Subcutaneous abdominal adipose tissue (tissue), 5 donors: ENCODE measurements at regions not wholly inside any gene's neighbourhood (a gene's known extent, or its start where the extent isn't known, plus 50 kb on each side); places are given as distances from the start of the nearest gene placed in this dataset.

Experiments
- H3K27ac ChIP-seq: one replicate; pipeline ENCODE4 v1.7.0; 2013; ENCODE audit warnings: low read depth, mild to moderate bottlenecking, inconsistent platforms, low read length, moderate library complexity
- H3K27me3 ChIP-seq, 5 donors: one replicate each; pipeline ENCODE4 v1.7.0; 2013; ENCODE audit warnings: low read length in 5 of 5, inconsistent platforms in 1 of 5; ENCODE audit not compliant: control insufficient read depth in 5 of 5, insufficient read depth in 4 of 5
- H3K36me3 ChIP-seq, 5 donors: one replicate each; pipeline ENCODE4 v1.7.0; 2013; ENCODE audit warnings: low read length in 5 of 5; ENCODE audit not compliant: control insufficient read depth in 5 of 5, insufficient read depth in 5 of 5
- H3K4me1 ChIP-seq, 5 donors: one replicate each; pipeline ENCODE4 v1.7.0; 2013; ENCODE audit warnings: low read length in 5 of 5, mild to moderate bottlenecking in 3 of 5, moderate library complexity in 1 of 5; ENCODE audit not compliant: control insufficient read depth in 5 of 5, insufficient read depth in 5 of 5
- H3K4me3 ChIP-seq, 5 donors: one replicate each; pipeline ENCODE4 v1.7.0; 2013; ENCODE audit warnings: low read length in 5 of 5, low read depth in 1 of 5
- H3K9ac ChIP-seq, 5 donors: one replicate each; pipeline ENCODE4 v1.7.0; 2013; ENCODE audit warnings: low read length in 5 of 5, mild to moderate bottlenecking in 4 of 5, moderate library complexity in 3 of 5
- H3K9me3 ChIP-seq, 5 donors: one replicate each; pipeline ENCODE4 v1.7.0; 2013; ENCODE audit warnings: low read length in 5 of 5; ENCODE audit not compliant: control insufficient read depth in 5 of 5
- donor health status: healthy.
- donor health status: healthy.
- donor health status: healthy.
- donor health status: healthy.
- donor health status: healthy.

DNA sequence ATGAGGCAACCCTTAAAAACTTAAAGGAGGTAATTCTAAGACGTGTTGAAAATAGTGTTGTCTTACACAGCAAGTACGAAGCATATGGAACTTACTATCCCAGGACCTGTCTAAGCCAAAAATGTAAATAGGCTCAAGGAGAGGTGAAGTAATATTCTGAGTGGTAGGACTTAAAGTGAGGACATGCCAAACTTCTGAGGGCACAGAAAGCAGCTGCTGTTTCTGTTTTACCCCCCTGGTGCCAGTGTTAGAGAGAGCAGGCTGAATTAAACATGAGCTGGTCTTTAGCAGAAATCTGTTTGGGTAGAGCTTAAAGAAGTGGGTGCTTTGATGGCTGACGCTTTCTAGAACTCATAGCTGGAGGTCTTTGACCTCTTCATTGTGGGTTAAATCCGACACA, 149.7 kb upstream of the NPHP3 start:
- no peak overlapping the region for H3K4me3 ChIP-seq
- H3K27me3 ChIP-seq: no peaks in the 10 kb centered on the region
- H3K36me3 ChIP-seq: no peaks in the 10 kb centered on the region
- H3K9me3 ChIP-seq: no peaks in the 10 kb centered on the region
- no peak overlapping the region for H3K9ac ChIP-seq
- no peak overlapping the region for H3K27ac ChIP-seq
- peaks cover 0 to 4% (median 0%) of the 10 kb centered on the region in 5 donors for H3K4me1 ChIP-seq

DNA sequence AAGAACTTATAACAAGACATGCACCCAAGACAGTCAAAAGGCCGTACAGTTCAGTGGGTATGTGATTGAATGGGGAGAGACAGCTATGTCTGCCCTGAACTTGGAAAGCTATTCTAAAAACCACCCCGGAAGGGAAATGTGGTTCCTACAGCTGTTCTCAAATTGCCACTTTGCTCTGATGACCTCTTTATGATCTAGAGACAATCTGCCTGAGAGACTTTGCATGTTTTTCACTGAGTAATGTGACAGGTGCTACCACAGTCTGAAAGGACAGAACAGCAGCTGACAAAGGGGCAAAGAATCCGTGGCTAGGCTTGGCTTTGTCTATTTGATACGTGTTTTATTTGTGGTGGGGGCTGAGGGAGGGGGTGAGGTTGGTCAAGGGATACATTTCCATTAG, 148.3 kb upstream of the NPHP3 start:
- no peaks in the 10 kb centered on the region for H3K9me3 ChIP-seq
- no peak overlapping the region for H3K9ac ChIP-seq
- no peak overlapping the region for H3K27ac ChIP-seq
- peaks cover 0 to 4% (median 0%) of the 10 kb centered on the region in 5 donors for H3K4me1 ChIP-seq
- H3K4me3 ChIP-seq: no peak overlapping the region
- H3K36me3 ChIP-seq: no peaks in the 10 kb centered on the region
- no peaks in the 10 kb centered on the region for H3K27me3 ChIP-seq

DNA sequence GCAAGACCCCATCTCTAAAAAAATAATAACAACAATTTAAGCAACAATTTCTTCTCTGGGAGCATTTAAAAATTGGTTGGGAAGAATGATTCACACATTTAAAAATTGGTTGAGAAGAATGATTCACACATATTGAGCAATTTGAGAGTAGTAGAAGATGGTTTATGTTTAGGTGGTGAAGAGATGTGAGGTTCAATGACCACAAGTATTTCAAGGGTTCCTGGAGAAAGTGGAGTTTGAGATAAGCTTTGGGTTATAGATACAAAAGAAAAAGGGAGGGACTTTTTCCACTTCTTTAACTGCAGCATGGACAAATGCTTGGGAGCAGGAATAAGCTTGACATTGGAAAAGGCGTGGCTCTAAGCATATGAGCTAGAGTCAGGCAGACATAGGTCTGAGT, 145.7 kb upstream of the NPHP3 start:
- Histone ChIP-seq H3K27me3 (no peaks in the 10 kb centered on the region), H3K4me1 (peaks cover 0 to 4% (median 0%) of the 10 kb centered on the region in 5 donors), H3K27ac (no peak overlapping the region), H3K9ac (no peak overlapping the region), H3K9me3 (peaks cover 0 to 2% (median 0%) of the 10 kb centered on the region in 5 donors), H3K4me3 (no peak overlapping the region), H3K36me3 (no peaks in the 10 kb centered on the region)

DNA sequence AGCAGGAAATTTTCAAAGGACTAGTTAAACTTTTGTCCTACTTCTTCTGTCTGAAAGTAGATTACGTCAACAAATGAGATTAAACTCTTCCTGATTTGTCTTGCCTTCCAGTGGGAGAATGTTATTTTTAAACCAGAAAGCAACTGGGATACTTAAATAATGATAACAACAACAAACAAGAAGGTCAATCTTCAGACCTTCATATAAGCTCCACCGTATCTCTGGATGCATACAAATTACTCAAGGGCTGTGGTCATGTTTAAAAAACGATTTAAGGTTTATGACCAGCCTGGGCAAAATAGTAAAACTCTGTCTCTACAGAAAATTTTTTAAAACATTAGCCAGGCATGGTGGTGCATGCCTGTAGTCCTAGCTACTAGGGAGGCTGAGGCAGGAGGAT, 145.3 kb upstream of the NPHP3 start:
- no peaks in the 10 kb centered on the region for H3K36me3 ChIP-seq
- no peak overlapping the region for H3K4me3 ChIP-seq
- H3K27me3 ChIP-seq: no peaks in the 10 kb centered on the region
- peaks cover 0 to 2% (median 0%) of the 10 kb centered on the region in 5 donors for H3K9me3 ChIP-seq
- no peak overlapping the region for H3K27ac ChIP-seq
- H3K9ac ChIP-seq: no peak overlapping the region
- H3K4me1 ChIP-seq: peaks cover 0 to 4% (median 0%) of the 10 kb centered on the region in 5 donors

DNA sequence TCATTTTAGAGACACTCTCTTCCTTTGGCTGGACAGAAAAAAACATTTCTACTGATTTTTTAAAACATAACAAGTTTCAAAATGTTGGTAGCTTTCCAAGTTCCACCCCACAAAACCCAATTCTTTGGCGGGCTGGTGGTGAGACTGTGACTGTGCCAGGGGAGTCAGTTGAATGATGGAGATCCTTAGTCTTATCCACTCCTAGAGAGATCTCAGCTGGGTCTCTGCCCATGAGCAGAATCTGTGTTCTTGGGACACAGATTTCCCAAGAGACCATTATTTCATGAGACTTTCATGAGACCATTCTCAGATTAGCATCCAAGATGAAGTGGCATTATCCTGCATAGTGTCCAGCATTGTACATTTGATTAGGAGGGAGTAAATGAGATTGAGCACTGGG, 135.1 kb upstream of the NPHP3 start:
- no peaks in the 10 kb centered on the region for H3K4me1 ChIP-seq
- H3K27ac ChIP-seq: no peak overlapping the region
- H3K36me3 ChIP-seq: no peaks in the 10 kb centered on the region
- no peak overlapping the region for H3K9ac ChIP-seq
- peaks cover 0 to 3% (median 0%) of the 10 kb centered on the region in 5 donors for H3K9me3 ChIP-seq
- H3K4me3 ChIP-seq: no peak overlapping the region
- no peaks in the 10 kb centered on the region for H3K27me3 ChIP-seq

DNA sequence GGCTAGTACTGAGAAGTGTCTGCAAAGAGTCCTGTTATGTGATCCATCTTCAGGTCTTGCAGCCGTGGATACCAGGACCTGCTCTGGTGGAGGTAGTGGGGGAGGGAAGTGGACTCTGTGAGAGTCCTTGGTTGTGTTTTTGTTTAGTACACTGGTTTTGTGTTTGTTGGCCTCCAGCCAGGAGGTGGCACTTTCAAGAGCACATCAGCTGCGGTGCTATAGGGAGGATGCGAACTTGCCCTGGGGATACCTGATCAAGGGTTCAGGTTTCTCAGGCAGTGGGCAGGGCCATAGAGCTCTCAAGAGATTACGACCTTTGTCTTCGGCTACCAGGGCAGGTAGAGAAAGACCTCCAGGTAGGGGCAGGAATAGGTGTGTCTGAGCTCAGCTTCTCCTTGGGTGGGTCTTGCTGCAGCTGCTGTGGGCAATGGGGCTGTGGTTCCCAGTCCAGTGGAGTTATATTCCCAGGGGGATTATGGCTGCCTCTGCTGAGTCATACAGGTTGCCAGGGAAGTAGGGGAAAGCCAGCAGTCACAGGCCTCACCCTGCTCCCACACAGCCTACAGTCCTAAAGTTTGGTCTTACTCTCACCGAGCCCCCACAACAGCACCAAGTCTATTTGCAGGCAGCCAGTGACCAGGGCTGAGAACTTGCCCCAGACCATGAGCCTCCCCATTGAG, 132.8 kb upstream of the NPHP3 start:
- no peaks in the 10 kb centered on the region for H3K36me3 ChIP-seq
- H3K9me3 ChIP-seq: peaks cover 0 to 5% (median 0%) of the 10 kb centered on the region in 5 donors

DNA sequence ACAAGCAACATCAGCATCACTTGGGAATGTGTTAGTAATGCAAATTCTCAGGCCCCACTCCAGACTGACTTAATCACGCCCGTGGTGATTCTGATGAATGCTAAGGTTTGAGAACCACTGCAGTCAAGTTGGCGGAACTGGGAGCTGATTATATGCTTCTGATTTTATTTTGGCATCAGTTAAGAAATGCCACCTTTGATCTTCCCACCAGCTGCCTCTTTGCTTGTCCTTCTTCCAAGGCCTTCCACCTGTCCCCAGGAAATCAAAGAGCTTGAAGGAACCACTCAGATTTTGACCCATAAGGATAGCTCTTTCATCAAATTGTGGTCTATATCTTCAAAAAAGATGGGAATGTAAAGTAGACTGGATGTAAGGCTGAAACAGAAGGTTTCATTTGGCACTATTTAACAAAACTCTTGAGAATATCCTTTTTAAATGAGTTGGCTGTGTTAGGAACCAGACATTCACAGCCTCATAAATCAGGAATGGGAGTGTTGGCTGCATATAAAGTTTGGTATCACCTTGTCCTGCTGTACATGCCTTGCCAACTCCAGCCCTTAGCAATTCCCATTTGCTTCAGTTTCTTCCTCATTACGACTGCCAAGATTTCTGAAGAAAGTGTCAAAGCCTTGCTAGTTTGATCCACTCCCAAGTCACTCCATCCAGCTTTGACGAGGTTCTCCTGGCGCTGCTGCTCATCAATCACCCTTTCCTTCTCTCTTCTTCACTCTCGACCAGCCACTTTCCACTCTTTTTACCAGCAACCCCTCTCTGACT, 125.8 kb upstream of the NPHP3 start:
- Histone ChIP-seq H3K4me3 (no peak overlapping the region), H3K9me3 (peaks cover 0 to 5% (median 0%) of the 10 kb centered on the region in 5 donors), H3K36me3 (no peaks in the 10 kb centered on the region), H3K27me3 (no peaks in the 10 kb centered on the region), H3K4me1 (no peaks in the 10 kb centered on the region), H3K27ac (no peak overlapping the region), H3K9ac (no peak overlapping the region)

More for the DNA sequence above, 132.8 kb upstream of the NPHP3 start:
- H3K27ac ChIP-seq: no peak overlapping the region
- no peaks in the 10 kb centered on the region for H3K27me3 ChIP-seq
- H3K4me3 ChIP-seq: no peak overlapping the region
- H3K9ac ChIP-seq: no peak overlapping the region
- no peaks in the 10 kb centered on the region for H3K4me1 ChIP-seq

DNA sequence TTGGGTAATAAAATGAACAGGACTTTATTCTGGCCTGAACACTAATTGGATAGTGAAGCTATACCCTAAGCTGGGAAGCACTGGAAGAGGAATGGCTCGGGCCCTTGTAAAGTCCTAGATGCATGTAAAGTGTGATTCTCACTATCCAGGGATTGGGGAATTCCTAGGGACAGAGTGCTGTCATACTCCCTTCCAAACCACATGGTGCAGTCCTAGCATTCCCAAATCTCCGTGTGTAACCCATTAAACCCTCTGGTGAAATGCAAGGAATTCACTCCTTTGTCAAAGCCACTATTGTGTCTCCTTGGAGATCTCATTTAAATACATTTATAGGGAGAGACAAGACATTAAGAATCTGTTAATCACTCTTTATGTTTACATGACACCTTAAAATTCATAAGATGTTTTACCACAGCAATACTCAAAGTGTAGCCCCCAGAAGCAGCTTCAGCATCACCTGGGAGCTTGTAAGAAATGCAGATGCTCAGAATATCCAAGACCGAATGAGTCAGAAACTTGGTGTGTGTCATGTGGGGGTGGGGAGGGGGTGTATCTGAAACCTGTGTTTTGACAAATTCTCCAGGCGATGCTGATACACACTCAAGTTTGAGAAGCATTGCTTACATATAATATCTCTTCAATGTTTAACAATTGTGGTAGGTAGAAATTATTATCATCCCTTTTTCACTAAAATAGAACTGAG, 121.8 kb upstream of the NPHP3 start:
- H3K36me3 ChIP-seq: no peaks in the 10 kb centered on the region
- no peaks in the 10 kb centered on the region for H3K9me3 ChIP-seq
- no peak overlapping the region for H3K4me3 ChIP-seq
- no peak overlapping the region for H3K9ac ChIP-seq
- H3K27me3 ChIP-seq: no peaks in the 10 kb centered on the region
- no peaks in the 10 kb centered on the region for H3K4me1 ChIP-seq
- H3K27ac ChIP-seq: no peak overlapping the region

DNA sequence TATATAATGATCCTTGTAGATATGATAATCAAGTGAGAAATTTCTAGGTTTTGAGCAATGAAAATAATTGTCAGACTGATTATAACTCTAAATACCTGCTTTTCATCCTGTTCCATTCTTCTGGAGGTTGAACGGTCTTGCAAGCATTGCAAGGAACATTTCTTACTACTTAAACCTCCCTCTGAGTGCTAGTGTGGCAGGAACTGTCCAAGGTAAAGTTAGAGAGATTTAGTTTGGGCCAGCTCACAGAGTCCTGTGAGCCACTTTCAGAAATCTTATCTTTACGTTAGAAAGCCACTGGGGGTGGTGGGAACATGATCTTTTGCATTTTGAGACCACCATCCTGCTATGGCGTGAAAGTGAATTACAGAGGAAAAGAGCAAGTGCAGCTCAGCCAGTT, 121.1 kb upstream of the NPHP3 start:
- no peak overlapping the region for H3K27ac ChIP-seq
- no peaks in the 10 kb centered on the region for H3K27me3 ChIP-seq
- no peaks in the 10 kb centered on the region for H3K36me3 ChIP-seq
- no peaks in the 10 kb centered on the region for H3K9me3 ChIP-seq
- no peaks in the 10 kb centered on the region for H3K4me1 ChIP-seq
- H3K4me3 ChIP-seq: no peak overlapping the region
- no peak overlapping the region for H3K9ac ChIP-seq

DNA sequence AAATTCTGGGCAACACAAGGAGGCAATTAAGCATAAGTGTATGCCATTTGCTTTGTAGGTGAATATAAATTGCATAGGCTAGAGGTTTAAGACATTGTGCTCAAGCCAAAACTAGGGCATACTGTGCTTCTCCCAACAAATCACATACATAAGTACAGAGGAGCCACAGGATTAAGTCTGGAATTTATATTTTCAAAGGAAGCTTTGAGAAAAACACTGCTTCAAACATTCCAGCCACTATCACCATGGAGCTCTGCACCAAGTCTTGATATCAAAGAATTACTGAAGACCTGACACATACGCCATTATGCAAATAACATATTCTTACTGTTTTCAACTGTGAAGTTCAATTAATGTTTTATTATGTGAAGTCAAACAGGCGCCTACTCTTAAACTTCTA, 119.4 kb upstream of the NPHP3 start:
- no peaks in the 10 kb centered on the region for H3K36me3 ChIP-seq
- H3K4me1 ChIP-seq: no peaks in the 10 kb centered on the region
- no peaks in the 10 kb centered on the region for H3K9me3 ChIP-seq
- no peak overlapping the region for H3K9ac ChIP-seq
- H3K4me3 ChIP-seq: no peak overlapping the region
- H3K27ac ChIP-seq: no peak overlapping the region
- H3K27me3 ChIP-seq: no peaks in the 10 kb centered on the region
